Spleen (tissue), 11 donors: ENCODE measurements at regions not wholly inside any gene's neighbourhood (a gene's known extent, or its start where the extent isn't known, plus 50 kb on each side); places are given as distances from the start of the nearest gene placed in this dataset.

ENCODE experiments used
- DNase-seq: peaks from one replicate; pipeline ENCODE4 v3.0.0-alpha.2; 2020
- H3K27ac ChIP-seq, 8 donors: fragments of 200-600 bp; sonication (generic) in 7 of 8; 1 replicate in 4 of 8; 2 replicates in 4 of 8; pipeline versions ENCODE4 v1.5.0 to v1.8.0; 2016 to 2021; ENCODE audit warnings: inconsistent platforms in 4 of 8, mild to moderate bottlenecking in 4 of 8, moderate library complexity in 1 of 8
- H3K27me3 ChIP-seq, 7 donors: fragments of 200-600 bp; sonication (generic) in 6 of 7; replicated peaks in 1 of 7; 1 replicate in 4 of 7; 2 replicates in 3 of 7; pipeline versions ENCODE4 v1.5.0 to v1.8.0; 2016 to 2021; ENCODE audit warnings: inconsistent platforms in 3 of 7, mild to moderate bottlenecking in 1 of 7
- H3K36me3 ChIP-seq, 6 donors: fragments of 200-600 bp; sonication (generic) in 5 of 6; 1 replicate in 4 of 6; 2 replicates in 2 of 6; pipeline versions ENCODE4 v1.5.0 to v1.8.0; 2016 to 2021; ENCODE audit warnings: inconsistent platforms in 2 of 6
- H3K4me1 ChIP-seq, 6 donors: fragments of 200-600 bp; sonication (generic) in 5 of 6; 1 replicate in 3 of 6; 2 replicates in 3 of 6; pipeline versions ENCODE4 v1.5.0 to v1.8.0; 2016 to 2021; ENCODE audit warnings: inconsistent platforms in 3 of 6
- H3K4me3 ChIP-seq, 8 donors: fragments of 200-600 bp; sonication (generic) in 7 of 8; 1 replicate in 4 of 8; 2 replicates in 4 of 8; pipeline versions ENCODE4 v1.5.0 to v1.8.0; 2016 to 2021; ENCODE audit warnings: inconsistent platforms in 4 of 8, mild to moderate bottlenecking in 4 of 8, moderate library complexity in 2 of 8
- H3K9me3 ChIP-seq, 8 donors: fragments of 200-600 bp; sonication (generic) in 7 of 8; 1 replicate in 4 of 8; 2 replicates in 4 of 8; pipeline versions ENCODE4 v1.5.0 to v1.8.0; 2016 to 2021; ENCODE audit warnings: inconsistent platforms in 4 of 8
- CTCF ChIP-seq, 11 experiments: fragments of 200-600 bp in 7 of 11; fragments of 450-650 bp in 4 of 11; sonication (generic) in 4 of 11; IDR thresholded peaks in 8 of 11; conservative IDR thresholded peaks in 3 of 11; 1 replicate in 7 of 11; 2 replicates in 4 of 11; pipeline versions ENCODE4 v1.4.0 to v1.8.0; 2016 to 2021; ENCODE audit warnings: antibody characterized with exemption in 11 of 11, inconsistent platforms in 4 of 11, mild to moderate bottlenecking in 1 of 11
- POLR2A ChIP-seq, 3 donors: fragments of 450-650 bp; IDR thresholded peaks; one replicate each; pipeline ENCODE4 v1.5.1; 2017; ENCODE audit warnings: antibody characterized with exemption in 3 of 3, mild to moderate bottlenecking in 1 of 3
- POLR2AphosphoS5 ChIP-seq, 3 donors: sonication (generic); formaldehyde crosslinking; IDR thresholded peaks; one replicate each; pipeline ENCODE4 v1.5.1; 2017; ENCODE audit warnings: antibody characterized with exemption in 3 of 3
- WGBS, 5 donors: extraction: QIAGEN DNeasy Blood & Tissue Kit in 3 of 5; methylation state at CpG; one replicate each; pipeline versions ENCODE4 v1.1.5 to v1.1.7; 2013 to 2018; 5-methylcytosine and 5-hydroxymethylcytosine counted together
- intact Hi-C: fragments of 100-400 bp; cut with DNase I; formaldehyde crosslinking; loops from one replicate; pipeline ENCODE4 v1.15.0; 2023; ENCODE audit warnings: low total_unique reads
- donor health status: healthy with polysubstance abuse.
- donor health status: DM: no; HTN: no; CAD: no; lungs with moderate emphysema.
- donor health status: DM: no; HTN: no; CAD: no.
- donor health status: Bipolar disorder and iron deficiency.
- donor health status: healthy.
- donor health status: DM: no; HTN: no; CAD: no.
- donor health status: DM: yes; HTN: yes; CAD: no.

DNA sequence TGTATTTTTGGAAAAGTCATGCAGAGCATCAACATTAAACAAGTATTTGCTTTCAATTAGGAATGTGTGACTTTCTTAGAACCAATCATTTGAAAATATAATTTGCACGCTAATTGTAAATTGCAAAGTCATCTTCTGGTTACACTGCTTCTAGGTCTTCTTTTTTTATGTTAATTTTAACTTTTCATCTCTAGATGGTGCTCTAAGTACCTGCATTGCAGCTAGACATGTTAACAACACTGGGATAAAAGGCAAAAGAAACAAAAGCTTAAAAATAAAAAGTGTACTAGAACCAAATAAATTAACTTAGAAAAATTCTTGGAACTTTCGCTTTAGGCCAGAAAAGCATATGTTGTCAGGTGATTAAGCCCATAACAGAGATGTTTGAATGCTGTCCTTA lies 2758.2 kb downstream of the PCDH9 start:
- no peaks in the 10 kb centered on the region for H3K4me1 ChIP-seq
- no peaks in the 10 kb centered on the region for H3K27me3 ChIP-seq
- intact Hi-C loops, result no loop called here
- TF ChIP-seq POLR2A (IDR thresholded peaks at IDR 0.05), result no peak
- TF ChIP-seq POLR2AphosphoS5 (IDR thresholded peaks at IDR 0.05), result no peak
- no peak for TF ChIP-seq CTCF (IDR thresholded peaks at IDR 0.05 in 8 of 11, conservative IDR thresholded peaks at IDR 0.05 in 3 of 11)
- no peaks in the 10 kb centered on the region for H3K36me3 ChIP-seq
- no peak overlapping the region for H3K4me3 ChIP-seq
- 38 to 56% (median 40%) methylated on average over 2 of the region's 2 CpGs for WGBS, 5 donors
- no peak overlapping the region for H3K27ac ChIP-seq
- DNase-seq, result no peak
- H3K9me3 ChIP-seq, result peaks cover 0 to 13% (median 4%) of the 10 kb centered on the region in 8 donors

- Histone ChIP-seq H3K27me3 (no peaks in the 10 kb centered on the region), H3K27ac (no peak overlapping the region), H3K4me3 (no peak overlapping the region), H3K9me3 (peaks cover 0 to 4% (median under 1%) of the 10 kb centered on the region in 8 donors), H3K4me1 (no peaks in the 10 kb centered on the region), H3K36me3 (no peaks in the 10 kb centered on the region)
- TF ChIP-seq CTCF (IDR thresholded peaks at IDR 0.05 in 8 of 11, conservative IDR thresholded peaks at IDR 0.05 in 3 of 11) (no peak), POLR2A (IDR thresholded peaks at IDR 0.05) (no peak), POLR2AphosphoS5 (IDR thresholded peaks at IDR 0.05) (no peak)
- 52 to 72% (median 61%) methylated on average over 1 of the region's 1 CpG for WGBS, 5 donors
- intact Hi-C loops, result no loop called here
- DNase-seq, result no peak
These were observed 2759.4 kb downstream of the PCDH9 start for GRCh38 chr13:64470751-64471150.

DNA sequence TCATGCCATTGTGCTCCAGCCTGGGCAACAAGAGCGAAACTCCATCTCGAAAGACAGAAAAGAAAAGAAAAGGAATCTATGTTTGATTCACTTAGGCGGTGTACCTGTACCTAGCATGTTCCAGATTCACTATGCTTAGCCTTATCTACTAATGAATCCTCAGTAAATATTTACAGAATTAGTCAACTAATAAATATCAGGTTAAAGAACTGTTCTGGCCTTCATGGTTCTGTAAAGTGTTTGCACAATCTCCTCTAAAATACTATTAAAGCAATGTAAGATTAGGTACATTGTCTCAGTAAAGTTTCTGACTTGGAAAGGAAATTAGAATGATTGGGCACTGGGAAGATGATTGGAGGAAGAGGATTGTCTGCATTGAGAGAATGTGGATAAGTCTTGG lies 2770.4 kb downstream of the PCDH9 start:
- DNase-seq, result no peak
- 81 to 92% (median 89%) methylated on average over 3 of the region's 3 CpGs for WGBS, 5 donors
- no peak for TF ChIP-seq CTCF (IDR thresholded peaks at IDR 0.05 in 8 of 11, conservative IDR thresholded peaks at IDR 0.05 in 3 of 11)
- TF ChIP-seq POLR2A (IDR thresholded peaks at IDR 0.05), result no peak
- TF ChIP-seq POLR2AphosphoS5 (IDR thresholded peaks at IDR 0.05), result no peak
- Histone ChIP-seq H3K36me3 (no peaks in the 10 kb centered on the region), H3K27ac (no peak overlapping the region), H3K4me1 (no peaks in the 10 kb centered on the region), H3K27me3 (no peaks in the 10 kb centered on the region), H3K9me3 (peaks cover 0 to 4% (median 0%) of the 10 kb centered on the region in 8 donors), H3K4me3 (no peak overlapping the region)
- intact Hi-C loops, result no loop called here

DNA sequence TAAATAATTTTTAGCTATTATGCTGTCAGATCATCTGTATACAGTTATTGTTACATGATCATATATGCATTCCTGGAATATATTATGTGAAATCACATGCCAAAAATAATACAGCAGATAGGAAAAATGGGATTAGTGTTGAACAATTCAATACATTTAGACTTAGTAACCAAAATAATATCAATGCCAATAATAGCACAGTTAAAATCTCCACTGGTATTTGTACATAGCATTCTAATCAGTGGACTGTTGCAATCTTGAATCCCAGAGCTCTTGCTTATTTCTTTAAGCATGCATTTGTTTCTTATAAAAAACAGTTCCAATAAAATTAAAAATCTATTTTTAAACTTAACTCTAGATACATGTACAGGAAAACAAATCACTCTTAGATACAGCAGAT lies 2772.2 kb downstream of the PCDH9 start:
- no peak for DNase-seq
- no peaks in the 10 kb centered on the region for H3K27me3 ChIP-seq
- H3K36me3 ChIP-seq, result no peaks in the 10 kb centered on the region
- TF ChIP-seq CTCF (IDR thresholded peaks at IDR 0.05 in 8 of 11, conservative IDR thresholded peaks at IDR 0.05 in 3 of 11) (no peak), POLR2A (IDR thresholded peaks at IDR 0.05) (no peak), POLR2AphosphoS5 (IDR thresholded peaks at IDR 0.05) (no peak)
- peaks cover 0 to 4% (median 0%) of the 10 kb centered on the region in 8 donors for H3K9me3 ChIP-seq
- H3K4me1 ChIP-seq, result no peaks in the 10 kb centered on the region
- no peak overlapping the region for H3K4me3 ChIP-seq
- intact Hi-C loops, result no loop called here
- H3K27ac ChIP-seq, result no peak overlapping the region
